ENCODE measurements at regions not wholly inside any gene's neighbourhood (a gene's known extent, or its start where the extent isn't known, plus 50 kb on each side); places are given as distances from the start of the nearest gene placed in this dataset.

- in situ Hi-C loops (cut with MboI; ENCODE audit: low sequenced_read_pairs, unreplicated experiment): no loop called here
- no peak for DNase-seq (ENCODE audit: low spot score)
- TF ChIP-seq, protein P1, sequence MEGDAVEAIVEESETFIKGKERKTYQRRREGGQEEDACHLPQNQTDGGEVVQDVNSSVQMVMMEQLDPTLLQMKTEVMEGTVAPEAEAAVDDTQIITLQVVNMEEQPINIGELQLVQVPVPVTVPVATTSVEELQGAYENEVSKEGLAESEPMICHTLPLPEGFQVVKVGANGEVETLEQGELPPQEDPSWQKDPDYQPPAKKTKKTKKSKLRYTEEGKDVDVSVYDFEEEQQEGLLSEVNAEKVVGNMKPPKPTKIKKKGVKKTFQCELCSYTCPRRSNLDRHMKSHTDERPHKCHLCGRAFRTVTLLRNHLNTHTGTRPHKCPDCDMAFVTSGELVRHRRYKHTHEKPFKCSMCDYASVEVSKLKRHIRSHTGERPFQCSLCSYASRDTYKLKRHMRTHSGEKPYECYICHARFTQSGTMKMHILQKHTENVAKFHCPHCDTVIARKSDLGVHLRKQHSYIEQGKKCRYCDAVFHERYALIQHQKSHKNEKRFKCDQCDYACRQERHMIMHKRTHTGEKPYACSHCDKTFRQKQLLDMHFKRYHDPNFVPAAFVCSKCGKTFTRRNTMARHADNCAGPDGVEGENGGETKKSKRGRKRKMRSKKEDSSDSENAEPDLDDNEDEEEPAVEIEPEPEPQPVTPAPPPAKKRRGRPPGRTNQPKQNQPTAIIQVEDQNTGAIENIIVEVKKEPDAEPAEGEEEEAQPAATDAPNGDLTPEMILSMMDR (IDR thresholded peaks at IDR 0.05; ENCODE audit: borderline replicate concordance, control extremely low read depth, extremely low read depth, insufficient read depth, missing control alignments): no peak
Measured at GRCh38 chr12:83473408-83474095, 786.8 kb downstream of the TMTC2 start.

DNA sequence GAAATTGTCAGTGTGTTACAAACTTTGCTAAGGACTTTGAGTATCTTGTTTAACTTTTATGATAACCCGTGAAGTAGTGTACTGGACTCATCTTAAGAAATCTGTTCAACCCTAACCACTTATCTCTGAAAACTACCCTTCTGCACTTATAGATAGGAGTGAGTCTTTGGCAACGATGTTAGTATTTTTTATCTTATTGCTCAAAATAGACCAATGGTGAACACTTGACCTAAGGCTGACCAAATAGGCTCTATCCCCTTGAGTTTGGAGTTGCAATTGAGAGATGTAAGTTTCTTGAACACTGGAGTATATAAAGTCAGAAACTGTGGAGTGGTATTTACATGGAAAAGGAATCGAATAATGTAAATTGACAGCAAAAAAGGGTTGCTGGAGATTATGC, 786.1 kb downstream of the TMTC2 start:
- no peak for DNase-seq (ENCODE audit: low spot score)
- TF ChIP-seq, protein P1 (IDR thresholded peaks at IDR 0.05; ENCODE audit: borderline replicate concordance, control extremely low read depth, extremely low read depth, insufficient read depth, missing control alignments): no peak
- in situ Hi-C loops (cut with MboI; ENCODE audit: low sequenced_read_pairs, unreplicated experiment): no loop called here

- in situ Hi-C loops (cut with MboI; ENCODE audit: low sequenced_read_pairs, unreplicated experiment): no loop called here
- TF ChIP-seq, protein P1 (IDR thresholded peaks at IDR 0.05; ENCODE audit: borderline replicate concordance, control extremely low read depth, extremely low read depth, insufficient read depth, missing control alignments): no peak
- DNase-seq (ENCODE audit: low spot score): no peak
Measured at GRCh38 chr12:83472350-83472749, 785.6 kb downstream of the TMTC2 start.

DNA sequence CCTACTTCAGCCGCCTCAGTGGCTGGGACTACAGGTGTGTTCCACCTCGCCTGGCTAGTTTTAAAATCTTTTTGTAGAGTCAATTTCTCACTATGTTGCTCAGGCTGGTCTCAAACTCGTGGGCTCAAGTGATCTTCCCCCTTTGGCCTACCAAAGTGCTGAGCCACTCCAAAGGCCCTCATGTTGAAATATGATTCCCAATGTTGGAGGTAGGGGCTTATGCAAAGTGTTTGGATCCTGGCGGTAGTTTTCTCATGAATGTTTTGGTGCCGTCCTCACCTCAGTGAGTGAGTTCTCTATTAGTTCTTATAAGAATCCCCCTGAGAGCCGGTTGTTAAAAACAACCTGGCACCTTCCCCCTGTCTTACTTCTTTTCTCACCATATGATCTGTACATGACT, 784.6 kb downstream of the TMTC2 start:
- DNase-seq (ENCODE audit: low spot score): no peak
- TF ChIP-seq, protein P1 (IDR thresholded peaks at IDR 0.05; ENCODE audit: borderline replicate concordance, control extremely low read depth, extremely low read depth, insufficient read depth, missing control alignments): no peak
- in situ Hi-C loops (cut with MboI; ENCODE audit: low sequenced_read_pairs, unreplicated experiment): no loop called here

DNA sequence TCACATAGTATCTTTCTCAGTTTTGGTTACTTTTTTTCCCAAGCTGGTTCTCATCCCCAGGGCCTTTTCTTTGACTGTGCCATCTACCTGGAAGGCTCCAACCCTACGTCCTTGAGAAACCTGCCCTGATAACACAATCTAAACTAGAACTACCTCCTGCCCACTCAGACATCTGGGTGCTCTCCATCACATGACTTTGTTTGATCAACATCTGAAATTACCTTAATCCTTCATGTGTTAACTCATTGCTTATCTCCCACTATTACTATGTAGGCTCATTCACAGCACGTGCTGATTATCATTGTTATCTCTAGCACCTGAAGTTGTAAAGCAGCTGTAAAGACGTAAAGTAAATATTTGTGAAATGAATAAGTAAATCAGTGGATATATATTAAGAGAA, 784.0 kb downstream of the TMTC2 start:
- TF ChIP-seq, protein P1 (IDR thresholded peaks at IDR 0.05; ENCODE audit: borderline replicate concordance, control extremely low read depth, extremely low read depth, insufficient read depth, missing control alignments): no peak
- no peak for DNase-seq (ENCODE audit: low spot score)
- in situ Hi-C loops (cut with MboI; ENCODE audit: low sequenced_read_pairs, unreplicated experiment): no loop called here

DNA sequence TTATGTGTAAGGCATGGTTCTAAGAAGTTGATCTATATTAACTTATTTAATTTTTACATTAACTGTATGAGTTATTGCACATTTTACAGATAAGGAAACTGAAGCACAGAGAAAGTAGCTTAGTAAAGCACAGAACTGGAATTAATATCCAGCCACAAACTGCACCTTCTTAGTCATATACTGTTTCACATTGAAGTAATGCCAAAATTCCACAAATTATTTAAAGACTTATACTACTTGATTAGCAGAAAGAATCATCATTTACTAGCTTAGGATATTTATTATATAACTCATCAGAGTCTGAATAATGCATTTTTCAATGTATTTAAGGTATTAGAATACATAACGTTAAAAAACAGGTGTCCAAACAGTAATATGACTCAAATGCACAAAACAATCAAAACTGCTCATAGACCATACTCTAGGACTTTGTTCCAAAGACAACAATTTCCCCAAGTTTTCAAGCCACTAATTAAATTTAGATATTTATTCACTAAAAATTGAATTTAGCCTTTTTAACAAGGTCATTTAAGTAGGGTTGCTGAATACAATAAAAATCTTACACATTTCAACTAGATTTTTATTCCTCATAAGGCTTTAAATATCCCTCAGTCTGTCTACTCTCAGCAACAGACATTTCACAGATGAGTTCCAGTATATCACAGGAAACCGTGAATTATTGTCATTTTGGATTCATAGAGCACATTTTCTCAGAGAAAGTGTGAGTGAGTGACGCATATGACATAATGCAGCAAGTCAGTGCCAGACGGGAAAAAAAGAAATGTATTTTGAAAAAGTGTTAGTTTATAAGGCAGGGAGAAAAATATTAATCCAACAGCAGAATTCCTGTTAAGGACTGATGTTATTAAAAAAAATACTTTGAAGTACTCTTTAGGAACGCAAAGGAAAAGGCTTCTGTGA, 782.5 kb downstream of the TMTC2 start:
- no peak for DNase-seq (ENCODE audit: low spot score)
- in situ Hi-C loops (cut with MboI; ENCODE audit: low sequenced_read_pairs, unreplicated experiment): no loop called here

More for the DNA sequence above, 782.5 kb downstream of the TMTC2 start:
- TF ChIP-seq, protein P1 (IDR thresholded peaks at IDR 0.05; ENCODE audit: borderline replicate concordance, control extremely low read depth, extremely low read depth, insufficient read depth, missing control alignments): no peak
